ENCODE measurements at regions not wholly inside any gene's neighbourhood (a gene's known extent, or its start where the extent isn't known, plus 50 kb on each side); places are given as distances from the start of the nearest gene placed in this dataset.

GRCh38 chrX:145631461-145631951, 186.1 kb upstream of the SLITRK2 start:
- no peak for DNase-seq
- no peak for ATAC-seq

- no peak for ATAC-seq
- DNase-seq: no peak
Observed at GRCh38 chrX:145654486-145654885, 163.1 kb upstream of the SLITRK2 start.

GRCh38 chrX:145673841-145674240, 143.8 kb upstream of the SLITRK2 start:
- DNase-seq (no peak), ATAC-seq (no peak)

GRCh38 chrX:145677109-145677817, 140.4 kb upstream of the SLITRK2 start:
- DNase-seq (no peak), ATAC-seq (no peak)

GRCh38 chrX:145682518-145683298, 134.9 kb upstream of the SLITRK2 start:
- no peak for DNase-seq
- ATAC-seq: no peak

GRCh38 chrX:145687146-145687545, 130.5 kb upstream of the SLITRK2 start:
- no peak for ATAC-seq

GRCh38 chrX:145687707-145688106, 129.9 kb upstream of the SLITRK2 start:
- DNase-seq (no peak), ATAC-seq (no peak)

More at GRCh38 chrX:145687146-145687545, 130.5 kb upstream of the SLITRK2 start:
- DNase-seq: no peak

- ATAC-seq (no peak), DNase-seq (no peak)
Observed at GRCh38 chrX:145694048-145694447, 123.6 kb upstream of the SLITRK2 start.

GRCh38 chrX:145715641-145716138, 101.9 kb upstream of the SLITRK2 start:
- ATAC-seq: no peak

GRCh38 chrX:145716226-145716625, 101.4 kb upstream of the SLITRK2 start:
- ATAC-seq: no peak
- DNase-seq: no peak

More at GRCh38 chrX:145715641-145716138, 101.9 kb upstream of the SLITRK2 start:
- DNase-seq: no peak

GRCh38 chrX:145727476-145727875, 90.2 kb upstream of the SLITRK2 start:
- no peak for ATAC-seq

GRCh38 chrX:145729635-145730034, 88.0 kb upstream of the SLITRK2 start:
- ATAC-seq: no peak
- no peak for DNase-seq

More at GRCh38 chrX:145727476-145727875, 90.2 kb upstream of the SLITRK2 start:
- DNase-seq: no peak

GRCh38 chrX:145735036-145735435, 82.6 kb upstream of the SLITRK2 start:
- ATAC-seq: no peak

GRCh38 chrX:145751943-145752342, 65.7 kb upstream of the SLITRK2 start:
- ATAC-seq (no peak), DNase-seq (no peak)

More at GRCh38 chrX:145735036-145735435, 82.6 kb upstream of the SLITRK2 start:
- DNase-seq: no peak
